GM12878 (cell line): ENCODE measurements at regions not wholly inside any gene's neighbourhood (a gene's known extent, or its start where the extent isn't known, plus 50 kb on each side); places are given as distances from the start of the nearest gene placed in this dataset.

Source experiments
- ATAC-seq: fragments of 200-7000 bp; cut with Tn5 transposase; 3 replicates; pipeline ENCODE4 v1.9.1; 2020; ENCODE audit warnings: mild to moderate bottlenecking, moderate library complexity
- BruUV-seq: library from RNA; stranded (reverse); fragments of 400-500 nt; replicated peaks from 2 replicates; lab custom pipeline; 2021; lab: Mats Ljungman, UMichigan
- CTCF ChIA-PET: fragments of 300-600 bp; sonication (Branson Sonifier 250); formaldehyde crosslinking; extraction: SDS; loops from one replicate; lab custom pipeline; 2021; ENCODE audit warnings: inconsistent platforms; lab: Yijun Ruan, JAX
- POLR2A ChIA-PET: fragments of 350-600 bp; formaldehyde crosslinking; extraction: SDS; loops from one replicate; lab custom pipeline; 2021; ENCODE audit warnings: inconsistent platforms; lab: Charles Lee
- RAD21 ChIA-PET: fragments of 300-600 bp; sonication (Branson Sonifier 250); formaldehyde crosslinking; loops from one replicate; lab custom pipeline; 2023; ENCODE audit warnings: antibody characterized with exemption; ENCODE audit not compliant: unreplicated experiment; lab: Charles Lee
- SMC1A ChIA-PET: fragments of 300-600 bp; sonication (Branson Sonifier 250); formaldehyde crosslinking; loops from one replicate; lab custom pipeline; 2023; ENCODE audit not compliant: unreplicated experiment, uncharacterized antibody; lab: Charles Lee
- DNase-seq: peaks from one replicate; pipeline ENCODE4 v3.0.0-alpha.2; 2011; ENCODE audit warnings: low read depth, low spot score
- FAIRE-seq: peaks from 3 replicates; lab custom pipeline; 2011; peaks lifted over from hg19 to GRCh38; lab: Jason Lieb, UNC
- H2AFZ ChIP-seq: 2 replicates; pipeline ENCODE4 v1.6.0; 2011; ENCODE audit warnings: low read depth, low read length, control low read depth; ENCODE audit not compliant: control insufficient read depth
- H3K27ac ChIP-seq: 2 replicates; pipeline ENCODE4 v1.5.1; 2011; ENCODE audit warnings: control low read depth; ENCODE audit not compliant: control insufficient read depth, insufficient read depth
- H3K27me3 ChIP-seq, 2 experiments: replicated peaks in 1 of 2; 2 replicates each; pipeline versions ENCODE4 v1.6.0 to v1.6.1; 2011; ENCODE audit warnings: low read length in 1 of 2; ENCODE audit not compliant: control insufficient read depth in 2 of 2, insufficient read depth in 2 of 2
- H3K36me3 ChIP-seq, 2 experiments: 2 replicates each; pipeline ENCODE4 v1.5.1; 2011; ENCODE audit warnings: low read length in 1 of 2; ENCODE audit not compliant: control insufficient read depth in 2 of 2, insufficient read depth in 2 of 2
- H3K4me1 ChIP-seq: 2 replicates; pipeline ENCODE4 v1.6.1; 2011; ENCODE audit warnings: mild to moderate bottlenecking, low read length, moderate library complexity, mixed read lengths; ENCODE audit not compliant: control insufficient read depth, insufficient read depth
- H3K4me2 ChIP-seq: 2 replicates; pipeline ENCODE4 v1.6.0; 2011; ENCODE audit warnings: control low read depth; ENCODE audit not compliant: control insufficient read depth, insufficient read depth
- H3K4me3 ChIP-seq: fragments of 200-600 bp; sonication (generic); 2 replicates; pipeline ENCODE4 v1.5.1; 2016
- H3K79me2 ChIP-seq: 2 replicates; pipeline ENCODE4 v1.6.0; 2011; ENCODE audit warnings: low read length; ENCODE audit not compliant: control insufficient read depth, insufficient read depth
- H3K9ac ChIP-seq: 2 replicates; pipeline ENCODE4 v1.8.0; 2011; ENCODE audit warnings: low read length, control low read depth, mixed read lengths; ENCODE audit not compliant: control insufficient read depth, insufficient read depth
- H3K9me3 ChIP-seq: replicated peaks from 3 replicates; pipeline ENCODE4 v1.5.1; 2011; ENCODE audit warnings: mild to moderate bottlenecking, low read length; ENCODE audit not compliant: control insufficient read depth, insufficient read depth
- H4K20me1 ChIP-seq: 2 replicates; pipeline ENCODE4 v1.6.0; 2011; ENCODE audit not compliant: control insufficient read depth, insufficient read depth
- RELB ChIP-seq: fragments of 450-650 bp; IDR thresholded peaks from 2 replicates; pipeline ENCODE4 v1.6.1; 2017; ENCODE audit warnings: low read depth, mild to moderate bottlenecking, moderate library complexity
- TBL1XR1 ChIP-seq: IDR thresholded peaks from 2 replicates; pipeline ENCODE4 v1.6.1; 2012; ENCODE audit warnings: low read depth, low read length, improper control_type of control experiment
- USF2 ChIP-seq: IDR thresholded peaks from 2 replicates; pipeline ENCODE4 v1.6.1; 2011; ENCODE audit warnings: low read depth, low read length, improper control_type of control experiment, borderline replicate concordance
- WGBS: methylation state at CpG from one replicate; pipeline ENCODE4 v1.1.6; 2016; ENCODE audit warnings: low lambda C conversion rate; ENCODE audit not compliant: insufficient replicate concordance, insufficient coverage; ENCODE audit errors: missing lambda C conversion rate; 5-methylcytosine and 5-hydroxymethylcytosine counted together
- in situ Hi-C: fragments of 300-500 bp; cut with MboI; formaldehyde crosslinking; loops from 9 replicates; pipeline ENCODE4 v1.14.3; 2018; ENCODE audit warnings: mixed read lengths
- intact Hi-C: fragments of 100-400 bp; cut with micrococcal nuclease; formaldehyde crosslinking; loops from one replicate; pipeline ENCODE4 v1.14.2; 2022; ENCODE audit not compliant: unreplicated experiment

- Histone ChIP-seq H2AFZ (no peak overlapping the region), H3K9me3 (no peaks in the 10 kb centered on the region; the same call in 2 of the 3 replicates), H3K4me2 (no peak overlapping the region), H3K27ac (no peak overlapping the region), H3K79me2 (no peaks in the 10 kb centered on the region), H3K36me3 (no peaks in the 10 kb centered on the region), H3K4me3 (no peak overlapping the region), H4K20me1 (no peaks in the 10 kb centered on the region), H3K4me1 (no peaks in the 10 kb centered on the region), H3K27me3 (no peaks in the 10 kb centered on the region), H3K9ac (no peak overlapping the region)
- no peak for FAIRE-seq
- ChIA-PET POLR2A (no interaction called here), RAD21 (interaction anchor here (0.6 to 0.8 kb wide), 2 partner anchors 30 to 57 kb away, joined by 3 read pairs; no protein-coding TSS in a partner anchor), SMC1A (interaction anchor here (0.9 to 2.0 kb wide), 4 partner anchors 11 to 35 kb away, joined by 3 to 8 read pairs (median 4); no protein-coding TSS in a partner anchor), CTCF (interaction anchor here (1.0 to 1.7 kb wide), 3 partner anchors 8 to 45 kb away, joined by 3 to 4 read pairs (median 3); no protein-coding TSS in a partner anchor)
- intact Hi-C loops, result no loop called here
- in situ Hi-C loops, result no loop called here
- WGBS, result 92% methylated on average over 1 of the region's 1 CpG
- DNase-seq, result no peak
- no peak for ATAC-seq
- no peak for TF ChIP-seq USF2
- TF ChIP-seq TBL1XR1, result no peak
- TF ChIP-seq RELB, result no peak
- BruUV-seq, result no TSS peak
Measured at GRCh38 chr5:124021776-124022175, 509.8 kb downstream of the CSNK1G3 start.
